GM21825 (cell line): ENCODE measurements at regions not wholly inside any gene's neighbourhood (a gene's known extent, or its start where the extent isn't known, plus 50 kb on each side); places are given as distances from the start of the nearest gene placed in this dataset.

Source experiments
- ATAC-seq: cut with Tn5 transposase; IDR thresholded peaks from one replicate; pipeline ENCODE4 v1.9.1; 2021; ENCODE audit warnings: mild to moderate bottlenecking, moderate library complexity; ENCODE audit not compliant: unreplicated experiment

DNA sequence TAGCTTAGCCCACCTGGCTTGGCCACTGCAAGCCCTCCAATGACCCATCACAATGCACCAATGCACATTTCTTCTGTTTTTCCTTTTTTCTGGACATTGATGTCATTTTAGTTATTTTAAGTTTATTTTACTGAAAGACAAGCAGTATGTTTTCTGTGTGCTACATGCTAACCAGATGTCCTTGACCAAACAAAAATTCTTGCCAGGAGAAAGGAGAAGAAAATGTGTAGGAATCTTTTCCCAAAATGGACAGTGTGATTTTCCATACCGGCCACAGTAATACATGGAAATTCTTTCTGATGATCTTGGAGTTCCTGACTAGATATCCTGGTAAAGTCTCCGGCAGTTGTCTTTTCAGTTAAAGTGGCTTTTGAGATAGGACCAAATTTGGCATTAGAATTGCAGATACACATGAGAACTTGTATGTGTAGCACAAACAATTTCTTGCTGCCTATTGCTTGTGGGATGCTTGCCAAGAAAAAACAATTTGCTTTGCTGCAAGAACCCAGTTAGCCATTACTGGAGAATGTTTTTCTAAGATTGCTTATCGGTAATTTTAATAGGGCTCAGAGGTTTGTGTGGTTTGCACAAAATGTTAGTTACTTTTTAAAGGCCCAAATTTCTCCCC is 696.5 kb upstream of the CITED2 start:
- no peak for ATAC-seq

DNA sequence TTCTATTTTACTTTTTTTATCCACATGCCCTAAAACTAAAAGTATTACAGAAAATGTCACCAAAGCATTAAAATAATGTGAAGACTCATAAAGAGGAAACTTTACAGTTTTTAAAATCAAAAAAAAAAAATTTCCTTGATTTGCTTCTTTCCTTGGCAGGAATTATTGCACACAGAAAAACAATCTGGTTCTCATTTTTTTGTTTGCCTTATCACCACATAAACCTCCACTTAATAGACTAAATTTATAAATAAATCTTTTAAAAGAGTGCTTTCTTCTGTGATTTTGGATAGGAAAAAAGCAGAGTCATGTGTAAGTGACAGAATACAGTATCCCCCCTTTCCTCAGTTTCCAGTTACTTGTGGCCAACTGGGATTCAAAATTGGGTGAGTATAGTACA is 695.1 kb upstream of the CITED2 start:
- ATAC-seq = no peak

DNA sequence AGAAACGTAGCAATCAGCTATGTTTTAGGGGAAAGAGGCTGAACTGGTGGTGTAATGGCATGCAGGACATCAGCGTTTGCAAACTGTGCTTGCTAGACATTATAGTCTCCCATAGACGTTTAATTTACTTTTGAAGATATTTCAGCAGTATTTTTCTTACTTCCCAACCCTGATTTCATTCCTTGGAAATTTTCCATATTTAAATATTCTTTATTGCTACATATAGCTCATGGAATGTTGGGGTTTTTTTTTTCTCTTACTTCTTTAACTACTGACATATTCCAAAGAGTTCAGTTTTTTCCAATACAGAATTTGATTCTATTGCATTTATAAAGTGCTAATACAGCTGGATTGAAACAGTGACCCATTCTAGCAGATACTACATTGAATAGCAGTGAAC is 694.4 kb upstream of the CITED2 start:
- no peak for ATAC-seq

DNA sequence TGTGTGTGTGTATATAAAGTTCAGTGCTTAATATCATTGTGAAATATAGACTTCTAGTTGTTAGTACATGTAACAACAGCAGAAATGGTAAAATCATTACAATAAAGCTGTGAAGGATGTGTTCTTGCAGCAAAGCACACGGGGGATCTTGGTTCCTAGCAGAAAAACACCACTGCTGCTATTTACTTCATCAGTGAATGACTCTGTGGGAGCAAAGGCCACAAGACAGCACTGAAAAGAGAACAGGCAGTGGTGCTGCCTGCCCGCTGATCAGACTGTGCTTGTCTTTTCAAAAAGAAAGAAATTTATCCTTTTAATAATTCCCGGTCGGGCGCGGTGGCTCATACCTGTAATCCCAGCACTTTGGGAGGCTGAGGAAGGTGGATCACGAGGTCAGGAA is 689.9 kb upstream of the CITED2 start:
- ATAC-seq = no peak

DNA sequence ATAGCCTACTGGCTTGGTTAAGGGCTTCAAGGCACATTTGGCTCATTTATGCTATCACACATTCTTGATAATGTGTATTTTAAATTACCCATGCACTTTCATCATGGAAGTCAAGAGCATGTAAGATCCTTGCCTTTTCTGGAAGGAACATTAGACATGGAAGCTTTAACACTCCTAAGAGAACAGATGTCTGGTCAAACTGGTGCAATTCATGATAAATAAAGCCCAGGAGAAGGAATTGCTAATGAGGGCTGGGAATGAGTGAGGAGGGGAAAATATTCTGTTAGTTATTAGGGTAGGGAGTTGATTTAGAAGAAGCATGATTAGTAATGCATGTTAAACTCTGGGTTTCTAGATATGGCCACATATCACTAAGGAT is 688.6 kb upstream of the CITED2 start:
- no peak for ATAC-seq

DNA sequence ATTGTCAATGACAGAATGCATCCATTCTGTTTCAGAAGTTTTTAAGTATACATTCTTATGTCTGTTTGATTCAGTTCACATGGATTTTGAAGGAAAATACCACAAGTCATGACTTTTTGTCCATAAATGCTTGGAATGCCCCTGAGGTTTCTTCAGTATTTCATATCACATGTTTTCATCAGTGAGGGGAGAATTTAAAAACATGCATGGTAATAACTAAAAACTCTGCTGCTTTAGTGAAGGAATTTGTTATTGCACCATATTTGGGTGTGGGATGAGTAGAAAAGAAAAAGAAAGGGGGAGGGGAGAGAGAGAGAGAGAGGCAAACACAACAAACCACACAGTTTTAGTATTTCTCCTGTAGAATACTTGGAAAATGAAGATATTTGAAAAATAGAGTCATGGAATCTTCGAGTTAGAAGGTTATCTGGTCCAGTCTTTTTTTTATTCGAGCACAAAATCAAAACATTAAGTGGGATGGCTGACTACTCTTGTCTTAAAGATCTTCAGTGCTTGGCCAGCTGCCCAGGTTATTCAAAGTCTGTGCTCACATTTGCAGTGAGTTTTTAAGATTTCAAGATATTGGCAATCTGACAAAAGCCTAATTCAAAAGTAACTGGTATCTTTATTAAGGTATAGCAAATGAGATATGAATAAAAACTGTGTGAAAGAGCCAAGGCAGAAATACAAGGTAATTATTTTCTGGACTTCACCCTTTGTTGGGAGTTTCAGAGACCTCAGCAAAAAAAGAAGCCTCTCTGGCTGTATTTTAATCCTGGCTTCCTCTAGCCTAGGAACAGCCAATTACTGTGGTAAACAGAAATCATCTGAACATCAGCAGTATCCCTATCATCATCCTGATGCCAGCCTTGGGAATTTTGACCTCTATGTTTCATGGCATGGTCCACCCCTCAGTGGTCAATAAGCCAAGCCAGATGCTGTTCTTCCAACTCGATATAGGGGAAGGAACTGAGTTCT is 687.9 kb upstream of the CITED2 start:
- ATAC-seq = no peak

DNA sequence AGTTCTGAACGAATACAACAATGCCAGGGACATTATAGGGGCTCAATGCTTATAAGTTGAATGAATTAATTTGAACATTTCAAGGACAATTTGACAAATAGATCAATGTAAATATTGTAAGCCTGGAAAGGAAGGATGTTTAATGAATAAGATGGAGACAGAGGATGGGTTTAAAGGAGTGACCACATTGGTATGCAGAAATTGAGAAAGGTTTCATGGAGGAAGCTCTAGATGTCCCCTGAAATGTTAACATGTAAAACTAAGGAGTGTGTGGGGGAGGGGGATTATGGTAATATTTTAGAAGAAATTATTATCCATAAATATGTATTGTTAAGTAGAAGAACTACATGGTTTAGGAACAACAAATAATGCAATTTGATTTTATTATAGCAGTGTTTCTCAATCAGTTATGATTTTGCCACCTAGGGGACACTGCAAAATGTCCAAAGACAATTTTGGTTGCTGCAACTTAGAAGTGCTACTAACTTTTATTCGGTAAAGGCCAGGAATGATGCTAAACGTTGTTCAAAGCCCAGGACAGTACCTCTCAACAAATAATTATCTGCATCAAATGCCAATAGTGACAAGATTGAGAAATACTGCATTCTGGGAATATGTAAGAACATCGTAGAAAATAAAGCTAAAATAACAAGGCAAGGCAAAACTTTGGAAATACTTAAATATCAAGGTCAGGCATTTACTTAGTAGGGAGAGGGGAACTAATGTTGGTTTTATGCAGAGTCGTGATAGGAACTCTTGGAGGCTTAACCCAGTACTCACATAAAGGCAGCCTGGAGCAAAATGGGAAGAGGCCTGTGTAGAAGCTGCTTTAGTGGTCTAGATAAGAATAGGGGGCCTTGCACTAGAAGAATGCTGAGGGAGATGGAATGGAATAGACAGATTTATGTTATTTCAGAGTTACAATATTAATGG is 686.9 kb upstream of the CITED2 start:
- no peak for ATAC-seq

DNA sequence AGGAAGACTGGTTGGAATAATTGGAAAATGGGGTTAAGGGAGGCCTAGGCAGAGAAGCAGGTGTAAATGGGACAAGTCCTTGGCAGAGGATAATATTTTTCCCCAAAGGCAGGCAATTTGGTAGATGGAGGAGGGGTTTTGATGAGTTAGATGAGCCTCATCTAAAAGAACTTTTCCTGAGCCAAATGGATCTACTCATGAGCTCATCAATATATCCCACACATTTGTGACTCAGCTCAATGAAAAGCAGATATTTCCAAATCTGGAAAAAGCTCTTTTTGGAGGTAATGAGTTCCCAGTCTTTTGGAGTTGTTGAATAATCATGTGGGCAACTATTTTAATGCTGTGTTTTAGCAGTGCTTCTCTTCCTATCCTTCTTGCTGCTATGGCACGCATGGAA is 685.5 kb upstream of the CITED2 start:
- no peak for ATAC-seq

DNA sequence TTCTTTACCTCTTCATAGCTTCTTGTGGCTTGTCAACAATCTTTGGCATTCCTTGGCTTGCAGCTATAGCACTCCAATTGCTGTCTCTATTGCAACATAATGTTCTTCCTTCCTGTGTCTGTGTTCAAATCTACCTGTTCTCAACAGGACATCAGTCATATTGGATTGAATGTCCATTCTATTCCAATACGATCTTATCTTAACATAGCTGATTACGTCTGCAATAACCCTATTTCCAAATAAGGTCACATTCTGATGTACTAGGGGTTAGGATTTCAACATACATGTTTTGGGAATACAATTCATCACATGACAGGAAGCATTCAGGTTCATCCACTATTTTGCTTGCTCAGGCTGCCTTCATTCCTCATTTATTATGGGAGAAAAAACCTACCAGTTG is 684.4 kb upstream of the CITED2 start:
- ATAC-seq = no peak

DNA sequence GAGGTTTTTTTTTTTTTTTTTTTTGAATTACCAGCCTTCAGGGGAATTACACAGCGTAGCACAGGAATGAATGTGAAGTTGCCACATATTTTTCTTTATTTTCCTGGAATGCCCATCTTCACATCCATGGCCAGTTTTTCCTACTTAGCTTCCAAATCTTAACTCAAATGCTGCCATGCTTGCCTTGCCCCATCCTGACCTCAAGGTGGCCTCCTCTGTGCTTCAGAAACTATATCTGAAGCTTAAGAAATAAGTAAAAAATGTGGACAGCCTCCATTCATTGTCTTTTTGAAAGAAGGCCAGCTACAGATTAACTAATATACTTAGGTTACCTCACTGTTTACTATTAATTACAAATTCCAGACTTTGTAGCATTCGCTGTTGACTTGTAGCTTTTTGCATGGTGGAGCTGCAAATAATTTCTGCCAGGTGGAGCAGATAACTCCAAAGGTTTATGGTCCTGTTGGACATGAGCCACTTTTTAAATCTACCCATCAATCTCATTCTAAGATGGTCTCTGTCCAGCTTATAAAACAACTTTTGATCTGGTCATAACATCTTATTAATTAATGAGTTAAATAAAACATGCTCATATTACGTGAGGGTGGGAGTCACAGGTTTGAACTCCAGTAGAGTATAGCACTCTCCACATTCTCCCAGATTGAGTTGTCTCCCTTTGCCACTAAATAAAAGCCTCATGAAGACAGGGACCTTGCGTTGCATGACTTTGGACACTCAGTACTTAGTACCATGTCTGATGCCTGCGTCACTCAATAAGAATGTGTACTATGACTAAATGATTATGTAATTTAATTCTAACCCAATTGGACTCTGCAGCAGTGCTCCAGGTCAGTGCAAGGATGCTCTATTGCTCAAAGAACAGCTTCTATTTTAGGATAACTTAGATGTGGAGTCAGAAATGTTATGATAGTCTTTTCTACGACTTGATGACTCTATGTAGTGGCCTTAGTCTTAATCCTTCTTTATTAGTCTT is 678.6 kb upstream of the CITED2 start:
- ATAC-seq = no peak

DNA sequence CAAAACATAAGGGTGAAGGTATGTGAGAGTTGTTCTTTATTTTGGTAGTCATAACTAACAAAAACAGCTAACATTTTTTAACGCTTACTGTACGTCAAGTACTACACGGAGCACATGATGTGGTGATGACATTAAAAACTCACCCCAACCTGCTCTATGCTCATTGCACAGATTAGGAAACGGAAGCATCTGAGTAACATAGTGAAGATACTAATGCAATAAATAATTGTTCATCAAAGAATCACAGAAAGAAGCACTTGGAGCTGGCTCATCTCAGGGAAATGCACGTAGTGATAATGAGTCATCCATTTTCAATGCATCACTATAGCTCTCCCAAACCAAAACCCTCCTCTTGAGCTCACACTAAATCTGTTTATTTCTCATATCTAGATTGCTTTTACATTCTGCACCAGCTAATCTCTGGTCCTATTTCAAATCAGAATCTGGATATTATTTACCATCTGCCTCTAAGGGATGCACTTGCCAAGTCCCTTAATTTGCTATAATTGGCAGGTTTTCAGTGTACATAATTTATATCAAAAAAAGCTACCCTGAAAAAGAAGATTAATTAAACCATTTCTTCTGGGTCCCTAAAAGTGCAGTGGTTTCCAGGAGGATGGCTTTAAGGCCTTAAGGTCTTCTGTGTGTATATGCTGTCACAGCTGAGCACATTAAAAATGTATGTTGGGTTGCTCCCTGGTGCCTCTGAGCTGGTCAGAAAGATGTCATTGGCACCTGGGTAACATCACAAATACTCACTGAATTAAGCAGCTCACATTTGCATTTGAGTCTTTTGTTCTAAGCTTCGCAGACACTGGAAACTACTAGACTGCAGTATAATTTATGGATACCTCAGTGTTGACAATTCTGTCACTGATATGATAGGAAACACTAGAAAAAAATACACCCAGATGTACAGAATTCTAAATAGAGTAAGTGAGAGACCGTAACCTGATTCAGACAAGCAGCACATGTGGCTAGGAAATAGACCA is 677.4 kb upstream of the CITED2 start:
- no peak for ATAC-seq

DNA sequence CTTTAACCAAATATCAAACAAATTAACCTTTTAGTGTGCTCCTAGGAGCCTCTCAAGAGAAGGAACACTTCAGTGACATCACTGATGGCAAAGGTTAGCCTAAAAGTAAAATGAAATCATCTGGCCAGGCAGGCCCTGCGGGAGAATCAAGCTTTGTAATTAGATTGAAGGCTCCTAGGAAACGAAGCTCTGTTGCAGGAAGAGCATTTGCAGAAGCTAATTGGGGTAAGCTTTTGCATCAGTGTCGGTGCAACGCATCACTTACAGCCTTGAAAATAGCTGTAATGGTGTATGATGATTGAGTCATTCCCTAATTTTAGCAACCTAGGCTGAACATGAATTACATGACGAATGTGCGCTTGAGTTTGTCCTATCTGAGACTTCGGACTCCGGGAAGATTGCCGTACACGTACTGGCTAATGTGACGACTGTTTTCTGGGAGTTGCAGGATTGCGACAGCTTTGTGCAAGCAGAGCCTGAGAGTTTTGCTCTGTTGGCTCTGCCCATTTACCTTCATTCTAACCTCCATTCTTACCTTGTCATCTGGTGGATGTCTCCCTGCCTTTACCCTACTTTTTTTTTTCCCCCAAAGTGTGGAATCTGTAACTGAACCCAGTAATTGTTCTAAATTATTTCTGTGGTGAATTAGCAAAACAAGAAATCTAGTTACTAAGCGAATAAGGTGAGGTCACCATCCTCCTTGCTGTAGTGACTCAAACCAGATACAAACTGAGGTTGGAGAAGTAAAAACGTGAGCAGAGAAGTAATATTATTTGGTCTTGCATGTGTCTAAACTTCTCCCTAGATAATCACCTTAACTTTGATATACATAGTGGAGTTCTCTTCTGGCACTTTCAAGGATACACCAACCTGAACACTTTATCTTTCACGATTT is 675.9 kb upstream of the CITED2 start:
- no peak for ATAC-seq

DNA sequence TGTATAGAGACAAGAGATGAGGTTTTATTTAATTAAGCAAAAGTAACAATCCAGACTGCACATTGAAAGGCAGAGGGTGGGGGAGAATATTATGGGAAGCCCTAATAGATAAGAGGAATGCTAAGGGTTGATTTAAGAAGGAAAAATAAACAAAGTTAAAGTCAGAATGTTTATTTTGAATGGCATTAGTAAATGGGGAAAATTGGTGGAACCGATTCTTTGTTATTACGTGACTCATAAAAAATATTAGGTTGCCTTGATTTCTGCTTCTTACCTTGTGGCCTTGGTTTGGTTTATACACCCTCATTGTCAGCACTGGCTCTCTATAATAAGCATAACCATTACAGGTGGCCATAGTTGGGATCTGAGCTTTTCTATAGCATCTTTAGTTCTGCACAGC is 674.8 kb upstream of the CITED2 start:
- ATAC-seq = no peak

DNA sequence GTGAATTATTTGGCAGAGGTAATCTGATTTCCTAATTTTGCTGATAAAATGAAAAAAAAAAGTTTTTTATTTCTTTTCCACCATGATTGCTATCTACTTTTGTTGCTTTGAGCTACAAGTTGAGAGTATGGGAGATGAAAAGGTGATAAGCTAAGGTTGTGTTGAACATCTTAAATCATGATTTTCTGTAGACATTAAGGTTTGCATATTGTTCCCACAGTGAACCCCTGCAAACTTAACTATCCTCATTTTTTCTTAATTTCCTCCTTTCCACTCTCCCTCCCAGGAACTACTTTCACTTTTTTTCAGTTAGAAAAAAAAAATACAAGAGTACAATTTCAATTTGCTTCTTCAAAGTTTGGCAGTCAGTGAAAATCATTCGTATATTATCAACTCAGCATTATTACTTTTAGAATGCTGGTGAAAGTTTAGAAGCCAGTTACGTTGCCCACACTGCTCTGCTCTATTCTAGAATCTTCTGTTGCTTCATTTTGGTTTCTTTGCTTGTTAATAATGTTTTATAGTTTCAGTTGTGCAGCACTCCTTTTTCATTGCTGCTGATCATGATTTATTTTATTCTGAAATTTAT is 673.8 kb upstream of the CITED2 start:
- ATAC-seq = no peak

DNA sequence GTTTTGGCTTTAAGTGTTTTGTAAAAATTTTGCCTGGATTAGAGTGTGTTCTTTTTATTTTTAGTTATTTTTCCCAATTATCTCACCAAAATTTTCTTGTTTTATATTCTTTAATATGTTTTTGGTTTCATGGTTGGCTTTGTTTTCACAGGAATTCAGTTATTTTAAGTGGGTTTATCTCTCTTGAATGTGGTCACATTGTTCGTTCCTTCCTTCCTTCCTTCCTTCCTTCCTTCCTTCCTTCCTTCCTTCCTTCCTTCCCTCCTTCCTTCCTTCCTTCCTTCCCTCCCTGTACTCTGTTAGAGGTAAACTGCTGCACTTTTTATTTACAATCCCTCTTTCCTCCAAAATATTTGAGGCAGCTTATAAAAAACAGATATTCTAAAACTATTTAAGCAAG is 672.9 kb upstream of the CITED2 start:
- no peak for ATAC-seq

DNA sequence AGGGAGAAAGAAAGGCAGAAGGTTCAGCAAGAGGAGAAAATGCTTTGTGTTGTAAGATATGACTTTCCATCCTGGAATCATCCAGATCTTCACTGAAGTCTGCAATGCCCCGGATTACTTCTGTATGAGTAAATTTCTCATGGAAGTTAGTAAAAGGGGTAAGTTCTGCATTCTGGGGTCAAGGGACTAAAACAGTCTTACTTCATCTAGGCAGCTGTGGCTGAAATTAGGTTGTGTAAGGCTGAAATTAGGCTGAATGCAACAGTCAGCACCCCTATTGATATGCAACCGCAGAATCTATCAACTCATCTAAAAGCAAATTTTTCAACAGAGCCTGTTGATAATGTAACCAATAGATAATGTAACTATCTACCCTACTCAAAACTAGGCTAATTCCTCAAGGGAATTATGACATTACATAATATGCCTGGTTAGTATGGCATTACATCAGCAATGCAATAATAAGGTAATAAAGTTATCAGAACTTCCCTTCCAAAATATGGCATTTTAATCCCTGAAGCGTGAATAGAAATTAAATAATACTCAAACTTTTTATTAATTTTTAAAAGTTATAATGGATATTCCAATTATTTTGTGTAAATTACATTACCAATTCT is 671.7 kb upstream of the CITED2 start:
- ATAC-seq = no peak

DNA sequence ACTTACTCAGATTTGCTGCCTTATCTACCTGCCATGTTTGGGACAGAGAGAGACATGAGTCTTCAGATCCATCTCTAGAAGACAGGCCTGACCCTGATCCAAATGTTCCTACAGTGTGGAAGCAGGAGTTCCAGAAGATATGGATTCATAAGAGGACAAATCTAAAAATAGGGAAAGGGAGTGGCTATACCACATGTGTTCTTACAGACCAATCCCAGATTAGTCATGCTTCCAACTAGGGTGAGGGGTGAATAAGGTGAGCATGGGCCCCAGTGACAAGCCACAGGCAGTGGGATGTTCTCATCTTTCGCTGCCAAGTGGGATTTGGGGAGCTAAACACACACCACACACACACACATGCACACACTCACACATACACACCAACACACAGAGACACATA is 670.7 kb upstream of the CITED2 start:
- no peak for ATAC-seq
